GM21515 (cell line): ENCODE measurements at regions not wholly inside any gene's neighbourhood (a gene's known extent, or its start where the extent isn't known, plus 50 kb on each side); places are given as distances from the start of the nearest gene placed in this dataset.

Experiments used
- ATAC-seq: cut with Tn5 transposase; IDR thresholded peaks from one replicate; pipeline ENCODE4 v1.9.1; 2021; ENCODE audit not compliant: unreplicated experiment

GRCh38 chr6:18335948-18336347, 51.2 kb upstream of the RNF144B start:
- no peak for ATAC-seq

DNA sequence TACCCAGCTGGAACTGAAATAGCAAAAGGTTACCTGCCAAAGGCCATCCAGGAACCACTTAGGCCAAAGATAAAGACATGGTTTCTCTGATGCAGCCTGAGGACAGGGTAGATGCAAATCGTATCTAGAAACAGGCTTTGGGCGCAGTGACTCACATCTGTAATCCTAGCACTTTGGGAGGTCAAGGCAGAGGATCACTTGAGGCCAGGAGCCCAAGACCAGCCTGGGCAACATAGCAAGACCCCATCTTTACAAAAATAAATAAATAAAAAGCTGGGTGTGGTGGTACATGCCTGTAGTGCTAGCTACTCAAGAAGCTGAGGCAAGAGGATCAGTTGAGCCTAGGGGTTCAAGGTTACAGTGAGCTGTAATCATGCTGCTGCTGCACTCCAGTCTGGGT, 52.9 kb upstream of the RNF144B start:
- no peak for ATAC-seq

- ATAC-seq, result peak; percentile 49
Measured at GRCh38 chr6:18330548-18331081, 56.5 kb upstream of the RNF144B start.

DNA sequence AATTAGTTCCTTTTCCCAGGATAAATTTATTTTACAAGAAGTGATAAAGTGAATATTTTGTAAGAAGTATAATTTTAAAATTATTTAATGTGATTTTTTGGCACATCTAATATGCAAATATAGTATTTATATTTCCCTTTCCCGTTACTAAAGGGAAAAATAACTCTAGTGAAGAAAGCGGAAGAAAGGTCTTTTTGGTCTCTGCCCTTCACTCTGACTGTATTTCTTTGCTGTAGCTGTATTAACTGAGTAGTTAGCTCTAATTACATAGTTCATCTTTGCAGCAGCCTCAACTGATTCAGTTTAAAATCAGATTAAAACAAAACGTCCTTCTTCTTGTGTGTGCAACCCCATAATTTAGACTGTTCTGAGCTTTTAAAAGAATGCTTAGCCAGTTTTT, 57.4 kb upstream of the RNF144B start:
- no peak for ATAC-seq

GRCh38 chr6:18328540-18328939, 58.6 kb upstream of the RNF144B start:
- no peak for ATAC-seq

- ATAC-seq, result no peak
Measured at GRCh38 chr6:18328070-18328469, 59.1 kb upstream of the RNF144B start.

DNA sequence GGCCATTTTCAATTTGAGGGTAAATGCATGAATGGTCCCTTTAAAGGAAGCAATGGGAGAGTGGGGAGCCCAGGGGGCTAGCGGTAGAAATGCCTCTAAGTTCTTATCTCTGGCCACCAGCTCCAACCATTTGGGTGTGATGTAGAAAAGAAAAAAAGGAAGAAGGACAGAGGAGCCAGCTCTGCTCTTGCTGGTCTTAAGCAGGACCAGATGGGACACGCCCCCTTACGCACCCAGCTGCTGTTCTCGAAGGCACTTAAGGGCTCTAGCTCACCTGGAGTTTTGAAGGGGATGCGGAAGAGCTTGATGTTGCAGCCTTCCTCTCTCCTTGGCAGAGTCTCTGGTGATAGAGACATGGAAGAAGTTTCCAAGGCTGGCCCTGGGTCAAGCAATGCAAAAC, 59.5 kb upstream of the RNF144B start:
- ATAC-seq, result no peak

DNA sequence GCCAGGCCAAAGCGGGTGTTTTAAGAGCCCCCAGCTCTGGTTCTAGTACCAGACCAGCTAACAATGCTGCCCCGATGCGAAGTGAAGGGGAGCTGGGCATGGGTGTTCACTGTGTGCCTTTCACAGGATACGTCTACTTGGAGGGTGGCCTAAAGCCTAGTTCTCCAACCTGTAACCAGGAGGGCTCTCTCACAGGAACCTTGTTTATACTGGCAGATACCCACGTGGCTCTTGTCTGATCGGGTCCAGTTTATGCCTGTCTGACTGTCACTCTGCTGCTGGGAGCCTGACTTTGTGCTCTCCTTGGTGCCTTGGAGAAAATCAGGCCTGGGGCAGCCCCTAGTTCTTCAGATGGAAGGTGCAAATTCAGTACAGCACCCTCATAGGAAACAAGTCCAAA, 60.2 kb upstream of the RNF144B start:
- no peak for ATAC-seq

DNA sequence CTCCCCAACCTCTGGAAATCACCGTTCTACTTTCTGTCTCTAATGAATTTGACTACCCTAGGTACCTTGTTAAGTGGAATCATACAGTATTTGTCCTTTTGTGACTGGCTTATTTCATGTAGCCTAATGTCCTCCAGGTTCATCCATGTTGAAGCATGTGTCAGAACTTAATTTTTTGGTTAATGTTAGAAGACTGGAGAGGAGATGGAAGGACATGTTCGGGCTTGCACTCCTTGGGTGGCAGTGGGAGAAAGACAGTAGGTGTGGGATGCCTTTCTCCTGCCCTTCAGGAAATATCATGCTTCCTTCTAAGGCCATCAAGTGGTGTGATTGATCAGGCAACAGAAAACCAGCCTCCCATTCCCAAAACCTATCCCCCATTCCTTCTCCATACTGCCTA, 61.1 kb upstream of the RNF144B start:
- no peak for ATAC-seq

DNA sequence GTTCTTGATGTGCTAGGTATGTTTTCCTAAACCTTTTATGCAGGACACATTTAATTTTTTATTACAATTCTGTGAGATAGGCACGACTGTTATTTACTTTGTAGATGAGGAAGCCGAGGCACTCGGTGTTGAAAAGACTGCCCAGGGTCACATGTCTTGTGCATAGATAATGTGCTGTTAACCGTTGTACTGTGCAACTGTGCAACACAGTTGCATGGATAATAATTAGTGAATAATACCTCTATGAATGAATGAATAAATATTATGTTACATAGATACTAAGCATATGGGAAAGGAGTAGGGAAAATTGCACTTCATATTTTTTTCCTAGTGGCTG, 60.3 kb upstream of the DEK start:
- no peak for ATAC-seq

- peak; percentile 66 for ATAC-seq
Measured at GRCh38 chr6:18323935-18324705, 59.8 kb upstream of the DEK start.

GRCh38 chr6:18317850-18318249, 53.5 kb upstream of the DEK start:
- ATAC-seq, result no peak

GRCh38 chr6:18314317-18314997, 50.1 kb upstream of the DEK start:
- ATAC-seq, result no peak
